MCF 10A (cell line): ENCODE measurements at regions not wholly inside any gene's neighbourhood (a gene's known extent, or its start where the extent isn't known, plus 50 kb on each side); places are given as distances from the start of the nearest gene placed in this dataset.

Experiments used
- BruUV-seq: library from RNA; stranded (reverse); fragments of 400-500 nt; replicated peaks from 2 replicates; lab custom pipeline; 2021; lab: Mats Ljungman, UMichigan
- CTCF ChIA-PET: fragments of 300-600 bp; sonication (Branson Sonifier 250); formaldehyde crosslinking; extraction: SDS; loops from one replicate; lab custom pipeline; 2021; ENCODE audit warnings: antibody characterized with exemption, inconsistent platforms; lab: Yijun Ruan, JAX
- POLR2A ChIA-PET: fragments of 300-600, 350-650 bp; sonication (Branson Sonifier 250); formaldehyde crosslinking; extraction: SDS; loops from one replicate; lab custom pipeline; 2020; ENCODE audit warnings: antibody characterized with exemption, inconsistent platforms; lab: Yijun Ruan, JAX
- DNase-seq: peaks from one replicate; pipeline ENCODE4 v3.0.0-alpha.2; 2018; ENCODE audit not compliant: unreplicated experiment
- H3K27ac Mint-ChIP-seq: one replicate; pipeline ENCODE4 v1.8.0; 2022; ENCODE audit warnings: mild to moderate bottlenecking, low read depth, mixed read lengths; ENCODE audit not compliant: unreplicated experiment
- H3K27me3 Mint-ChIP-seq: one replicate; pipeline ENCODE4 v1.8.0; 2022; ENCODE audit warnings: mixed read lengths; ENCODE audit not compliant: insufficient read depth, unreplicated experiment
- H3K36me3 Mint-ChIP-seq: one replicate; pipeline ENCODE4 v1.8.0; 2022; ENCODE audit warnings: mild to moderate bottlenecking, moderate library complexity, mixed read lengths; ENCODE audit not compliant: insufficient read depth, unreplicated experiment
- H3K4me1 Mint-ChIP-seq: one replicate; pipeline ENCODE4 v1.8.0; 2022; ENCODE audit warnings: mixed read lengths; ENCODE audit not compliant: insufficient read depth, unreplicated experiment
- H3K4me3 Mint-ChIP-seq: one replicate; pipeline ENCODE4 v1.8.0; 2022; ENCODE audit warnings: mild to moderate bottlenecking, moderate library complexity, mixed read lengths; ENCODE audit not compliant: unreplicated experiment
- H3K9me3 Mint-ChIP-seq: one replicate; pipeline ENCODE4 v1.8.0; 2022; ENCODE audit warnings: mixed read lengths; ENCODE audit not compliant: unreplicated experiment
- CTCF ChIP-seq: fragments of 200-600 bp; IDR thresholded peaks from one replicate; pipeline ENCODE4 v1.8.0; 2022; ENCODE audit warnings: antibody characterized with exemption, mild to moderate bottlenecking; ENCODE audit not compliant: unreplicated experiment
- intact Hi-C: fragments of 100-400 bp; cut with micrococcal nuclease; formaldehyde crosslinking; loops from 2 replicates; pipeline ENCODE4 v1.14.1; 2022

GRCh38 chr12:98351784-98352183 lies 163.6 kb upstream of the TMPO start:
- CTCF ChIA-PET, result interaction anchor here (0.6 to 0.8 kb wide), 5 partner anchors 14 to 1354 kb away, joined by 3 to 6 read pairs (median 3); no protein-coding TSS in a partner anchor
- Mint-ChIP-seq H3K4me3 (no peak overlapping the region), H3K27me3 (no peaks in the 10 kb centered on the region), H3K27ac (no peak overlapping the region), H3K9me3 (no peaks in the 10 kb centered on the region), H3K36me3 (no peaks in the 10 kb centered on the region), H3K4me1 (peaks cover 11% of the 10 kb centered on the region)
- intact Hi-C loops, result no loop called here
- DNase-seq, result no peak
- POLR2A ChIA-PET, result no interaction called here
- BruUV-seq, result no TSS peak
- TF ChIP-seq CTCF, result no peak

- intact Hi-C loops, result no loop called here
- Mint-ChIP-seq H3K9me3 (no peaks in the 10 kb centered on the region), H3K36me3 (no peaks in the 10 kb centered on the region), H3K27me3 (no peaks in the 10 kb centered on the region), H3K4me1 (peaks cover 11% of the 10 kb centered on the region), H3K27ac (no peak overlapping the region), H3K4me3 (no peak overlapping the region)
- ChIA-PET CTCF (interaction anchor here (0.6 kb wide), 4 partner anchors 23 to 1354 kb away, joined by 3 read pairs; no protein-coding TSS in a partner anchor), POLR2A (interaction anchor here (0.6 kb wide), 1 partner anchor 791 kb away, joined by 3 read pairs; no protein-coding TSS in a partner anchor)
- DNase-seq, result peak; percentile 77
- BruUV-seq, result no TSS peak
- TF ChIP-seq CTCF, result no peak
Observed at GRCh38 chr12:98352218-98352811, 163.1 kb upstream of the TMPO start.

- Mint-ChIP-seq H3K36me3 (no peaks in the 10 kb centered on the region), H3K4me3 (no peak overlapping the region), H3K4me1 (peaks cover 11% of the 10 kb centered on the region), H3K27ac (no peak overlapping the region), H3K9me3 (no peaks in the 10 kb centered on the region), H3K27me3 (no peaks in the 10 kb centered on the region)
- intact Hi-C loops, result no loop called here
- DNase-seq, result peak; percentile 30
- TF ChIP-seq CTCF, result no peak
- no TSS peak for BruUV-seq
- ChIA-PET CTCF (interaction anchor here (0.6 kb wide), 1 partner anchor 22 kb away, joined by 3 read pairs; no protein-coding TSS in a partner anchor), POLR2A (interaction anchor here (0.6 to 0.7 kb wide), 2 partner anchors 291 to 792 kb away, joined by 3 read pairs; partner anchors contain the start of gene IKBIP)
Observed at GRCh38 chr12:98352835-98353234, 162.6 kb upstream of the TMPO start.

GRCh38 chr12:98354520-98355035 lies 160.8 kb upstream of the TMPO start:
- BruUV-seq, result no TSS peak
- Mint-ChIP-seq H3K4me1 (peaks cover 11% of the 10 kb centered on the region), H3K4me3 (no peak overlapping the region), H3K27ac (no peak overlapping the region), H3K27me3 (no peaks in the 10 kb centered on the region), H3K36me3 (no peaks in the 10 kb centered on the region), H3K9me3 (no peaks in the 10 kb centered on the region)
- ChIA-PET POLR2A (no interaction called here), CTCF (no interaction called here)
- no peak for TF ChIP-seq CTCF
- no peak for DNase-seq
- intact Hi-C loops, result no loop called here
